Stimulated activated naive B cell treated with anti-CD40 and anti-IgM and Interleukin-4, amounts not matched to agents 10 μg/mL and 1 μg/mL and 100 μg/mL, for 72 hours (primary cell): ENCODE measurements at regions not wholly inside any gene's neighbourhood (a gene's known extent, or its start where the extent isn't known, plus 50 kb on each side); places are given as distances from the start of the nearest gene placed in this dataset.

Experiments
- ATAC-seq, 2 donors: fragments of 150-1000 bp; cut with Tn5 transposase; replicated peaks; 2 replicates each; pipeline ENCODE4 v1.10.0; 2021; ENCODE audit warnings: moderate library complexity in 1 of 2
- DNase-seq: peaks from one replicate; pipeline ENCODE4 v3.0.0; 2021
- H3K27ac Mint-ChIP-seq: one replicate; pipeline ENCODE4 v1.8.0; 2022; ENCODE audit warnings: mild to moderate bottlenecking, mixed read lengths
- H3K27me3 Mint-ChIP-seq, 2 donors: one replicate each; pipeline ENCODE4 v1.8.0; 2022; ENCODE audit warnings: mixed read lengths in 2 of 2
- H3K36me3 Mint-ChIP-seq, 2 donors: one replicate each; pipeline ENCODE4 v1.8.0; 2022; ENCODE audit warnings: mixed read lengths in 2 of 2, mild to moderate bottlenecking in 1 of 2
- H3K4me1 Mint-ChIP-seq, 2 donors: one replicate each; pipeline ENCODE4 v1.8.0; 2022; ENCODE audit warnings: mixed read lengths in 2 of 2, mild to moderate bottlenecking in 1 of 2
- H3K4me3 Mint-ChIP-seq, 2 donors: one replicate each; pipeline ENCODE4 v1.8.0; 2022; ENCODE audit warnings: mild to moderate bottlenecking in 2 of 2, mixed read lengths in 2 of 2, moderate library complexity in 1 of 2
- H3K9me3 Mint-ChIP-seq, 2 donors: one replicate each; pipeline ENCODE4 v1.8.0; 2022; ENCODE audit warnings: mixed read lengths in 2 of 2, mild to moderate bottlenecking in 1 of 2

DNA sequence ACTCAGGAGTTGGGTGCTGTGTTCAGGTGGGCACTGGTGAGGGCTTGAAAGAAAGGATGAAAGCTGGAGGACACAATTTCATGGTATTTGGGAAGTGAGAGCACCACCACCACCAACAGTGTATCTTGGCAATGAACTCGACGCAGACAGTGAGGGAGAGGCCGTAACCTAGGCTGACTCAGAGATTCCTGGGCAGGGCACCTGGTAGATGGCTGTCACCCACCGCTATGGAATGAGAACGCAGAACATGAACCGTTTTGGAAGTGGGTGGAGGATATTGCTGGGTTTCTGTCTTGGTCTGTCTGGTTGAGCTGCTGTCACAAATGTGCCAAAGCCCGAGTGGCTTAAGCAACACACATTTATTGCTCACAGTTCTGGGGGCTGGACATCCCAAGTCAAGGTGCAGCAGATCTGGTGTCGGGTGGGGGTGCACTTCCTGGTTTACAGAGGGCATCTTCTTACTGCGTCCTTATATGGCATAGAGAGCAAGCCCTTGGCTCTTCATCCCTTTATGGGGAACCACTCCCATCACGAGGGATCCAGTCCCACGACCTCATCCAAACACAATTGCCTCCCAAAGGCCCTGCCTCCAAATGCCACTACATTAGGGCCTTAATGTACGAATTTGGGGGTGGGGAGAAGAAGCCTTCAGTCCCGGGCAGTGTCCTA, 246.3 kb downstream of the SIPA1L2 start:
- H3K27me3 Mint-ChIP-seq: no peaks in the 10 kb centered on the region
- no peaks in the 10 kb centered on the region for H3K36me3 Mint-ChIP-seq
- peaks cover 0 to 2% of the 10 kb centered on the region in 2 donors for H3K9me3 Mint-ChIP-seq
- no peak overlapping the region for H3K4me3 Mint-ChIP-seq
- ATAC-seq: no peak
- no peak for DNase-seq
- no peak overlapping the region for H3K27ac Mint-ChIP-seq
- no peaks in the 10 kb centered on the region for H3K4me1 Mint-ChIP-seq

DNA sequence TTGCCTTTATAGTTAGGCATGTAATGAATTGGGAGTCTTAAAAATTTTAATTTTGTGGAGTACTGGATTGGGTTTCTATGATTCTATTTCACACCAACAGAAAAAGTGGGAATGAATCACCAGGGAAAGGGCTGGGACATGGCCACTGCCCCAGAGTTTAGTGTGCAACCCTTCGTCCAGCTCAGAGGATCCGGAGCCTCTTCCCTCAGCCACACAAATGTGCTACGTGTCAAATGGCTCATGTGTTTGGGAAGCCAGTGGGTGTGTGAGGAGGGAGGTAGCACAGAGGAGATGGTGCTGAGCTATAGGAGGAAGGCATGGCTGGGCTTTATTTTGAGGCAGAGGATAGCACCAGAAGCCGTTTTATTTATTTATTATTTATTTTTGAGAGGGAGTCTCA, 247.3 kb downstream of the SIPA1L2 start:
- no peaks in the 10 kb centered on the region for H3K36me3 Mint-ChIP-seq
- no peak overlapping the region for H3K4me3 Mint-ChIP-seq
- no peak overlapping the region for H3K27ac Mint-ChIP-seq
- H3K4me1 Mint-ChIP-seq: no peaks in the 10 kb centered on the region
- no peaks in the 10 kb centered on the region for H3K27me3 Mint-ChIP-seq
- DNase-seq (no peak), ATAC-seq (no peak)
- peaks cover 0 to 2% of the 10 kb centered on the region in 2 donors for H3K9me3 Mint-ChIP-seq

DNA sequence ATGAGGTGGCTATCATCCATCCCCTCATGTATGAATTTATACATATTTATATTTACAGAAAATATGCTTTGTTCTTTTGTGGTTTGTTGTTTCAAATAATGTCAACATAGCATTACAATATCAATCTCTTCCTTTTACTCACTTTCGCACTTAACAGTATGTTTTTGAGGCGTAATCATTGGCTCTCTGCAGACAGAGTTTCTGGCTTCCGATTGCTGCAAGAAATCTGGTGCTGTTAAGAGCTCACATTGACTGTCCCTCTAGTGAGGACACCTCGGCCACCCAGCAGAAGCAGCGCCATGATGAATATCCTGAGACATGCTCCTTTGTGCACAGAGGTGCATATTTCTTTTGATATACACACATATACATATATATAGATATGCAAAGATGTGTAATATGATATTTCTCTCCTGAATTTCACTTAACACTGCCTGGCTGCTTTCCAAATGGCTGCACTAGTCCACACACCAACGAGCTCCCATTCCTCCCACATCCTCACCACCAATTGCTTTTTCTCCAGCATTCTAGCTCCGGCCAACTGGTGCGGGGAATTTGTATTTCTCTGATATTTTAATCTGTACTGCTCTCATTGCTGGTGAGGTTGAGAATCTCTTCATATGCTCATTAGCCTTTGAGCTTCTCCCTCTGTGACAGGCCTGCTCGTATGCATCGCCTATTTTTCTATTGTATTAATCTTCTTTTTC, 248.4 kb downstream of the SIPA1L2 start:
- H3K27ac Mint-ChIP-seq: no peak overlapping the region
- peaks cover 0 to 6% of the 10 kb centered on the region in 2 donors for H3K27me3 Mint-ChIP-seq
- DNase-seq: no peak

DNA sequence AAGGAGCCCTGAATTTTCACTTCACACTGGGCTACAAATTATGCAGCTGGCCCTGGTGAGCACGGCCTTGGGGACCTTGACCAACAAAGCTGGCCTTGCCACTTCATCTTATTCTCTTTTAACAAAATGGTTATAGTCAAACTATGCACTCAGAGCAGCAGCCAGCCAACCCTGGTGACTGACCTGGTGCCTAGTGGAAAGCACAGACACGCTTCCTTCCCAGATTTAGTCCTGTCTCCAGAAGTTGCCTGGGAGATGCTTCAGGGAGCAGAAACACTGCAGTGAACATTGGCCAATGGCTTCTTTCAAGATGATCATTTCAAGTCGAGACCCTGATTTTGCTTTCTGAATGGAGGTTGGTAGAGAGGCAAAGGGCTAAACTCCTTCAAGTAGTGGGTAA, 249.3 kb downstream of the SIPA1L2 start:
- Mint-ChIP-seq H3K4me1 (no peaks in the 10 kb centered on the region), H3K9me3 (peaks cover 0 to 2% of the 10 kb centered on the region in 2 donors), H3K27ac (no peak overlapping the region), H3K27me3 (peaks cover 0 to 6% of the 10 kb centered on the region in 2 donors), H3K4me3 (no peak overlapping the region), H3K36me3 (no peaks in the 10 kb centered on the region)
- ATAC-seq (no peak), DNase-seq (no peak)

More for the DNA sequence above, 248.4 kb downstream of the SIPA1L2 start:
- Mint-ChIP-seq H3K9me3 (peaks cover 0 to 2% of the 10 kb centered on the region in 2 donors), H3K4me1 (no peaks in the 10 kb centered on the region), H3K36me3 (no peaks in the 10 kb centered on the region), H3K4me3 (no peak overlapping the region)
- no peak for ATAC-seq

DNA sequence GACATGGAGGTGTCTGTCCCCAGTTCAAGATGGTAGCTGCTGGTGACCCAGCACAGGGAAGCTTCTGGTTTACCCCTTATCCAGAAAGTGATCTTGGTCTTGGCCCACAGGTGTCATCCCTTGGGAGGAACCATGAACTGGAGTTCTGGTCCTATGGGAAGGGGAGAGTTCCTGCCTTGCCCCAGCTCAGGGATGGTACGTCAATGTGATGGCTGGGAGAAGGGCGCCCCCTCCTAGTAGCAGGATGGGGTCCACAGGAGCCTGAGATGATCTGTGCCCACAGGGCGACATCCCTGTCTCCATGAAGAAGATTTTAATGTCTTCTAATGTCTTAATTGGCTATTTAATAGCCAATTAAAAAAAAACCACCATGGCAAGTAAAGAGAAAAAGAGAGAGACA, 249.8 kb downstream of the SIPA1L2 start:
- Mint-ChIP-seq H3K36me3 (no peaks in the 10 kb centered on the region), H3K27me3 (peaks cover 0 to 6% of the 10 kb centered on the region in 2 donors), H3K27ac (no peak overlapping the region), H3K4me3 (no peak overlapping the region), H3K9me3 (peaks cover 0 to 2% of the 10 kb centered on the region in 2 donors), H3K4me1 (no peaks in the 10 kb centered on the region)
- DNase-seq (no peak), ATAC-seq (no peak)

DNA sequence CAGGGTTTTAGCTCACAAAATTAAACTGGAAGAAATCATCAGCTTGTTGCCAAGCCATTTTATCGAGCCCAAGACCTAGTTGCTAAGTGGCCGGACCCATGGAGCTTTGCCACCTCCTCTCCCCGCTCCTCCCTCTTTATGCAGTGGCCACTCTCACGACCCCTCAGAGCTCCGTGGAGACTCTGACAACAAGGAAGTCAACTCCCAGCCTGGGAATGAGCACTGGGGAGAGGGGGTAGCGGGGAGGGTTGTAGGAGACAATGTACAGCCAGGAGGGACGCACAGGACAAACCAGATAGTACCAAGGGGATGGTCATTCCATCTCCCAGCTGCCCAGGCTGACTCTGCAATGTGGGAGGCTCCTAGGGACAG, 250.9 kb downstream of the SIPA1L2 start:
- no peaks in the 10 kb centered on the region for H3K4me1 Mint-ChIP-seq
- ATAC-seq (no peak), DNase-seq (no peak)
- H3K36me3 Mint-ChIP-seq: no peaks in the 10 kb centered on the region
- H3K27ac Mint-ChIP-seq: no peak overlapping the region
- peaks cover 0 to 6% of the 10 kb centered on the region in 2 donors for H3K27me3 Mint-ChIP-seq
- H3K4me3 Mint-ChIP-seq: no peak overlapping the region
- H3K9me3 Mint-ChIP-seq: peaks cover 0 to 2% of the 10 kb centered on the region in 2 donors

DNA sequence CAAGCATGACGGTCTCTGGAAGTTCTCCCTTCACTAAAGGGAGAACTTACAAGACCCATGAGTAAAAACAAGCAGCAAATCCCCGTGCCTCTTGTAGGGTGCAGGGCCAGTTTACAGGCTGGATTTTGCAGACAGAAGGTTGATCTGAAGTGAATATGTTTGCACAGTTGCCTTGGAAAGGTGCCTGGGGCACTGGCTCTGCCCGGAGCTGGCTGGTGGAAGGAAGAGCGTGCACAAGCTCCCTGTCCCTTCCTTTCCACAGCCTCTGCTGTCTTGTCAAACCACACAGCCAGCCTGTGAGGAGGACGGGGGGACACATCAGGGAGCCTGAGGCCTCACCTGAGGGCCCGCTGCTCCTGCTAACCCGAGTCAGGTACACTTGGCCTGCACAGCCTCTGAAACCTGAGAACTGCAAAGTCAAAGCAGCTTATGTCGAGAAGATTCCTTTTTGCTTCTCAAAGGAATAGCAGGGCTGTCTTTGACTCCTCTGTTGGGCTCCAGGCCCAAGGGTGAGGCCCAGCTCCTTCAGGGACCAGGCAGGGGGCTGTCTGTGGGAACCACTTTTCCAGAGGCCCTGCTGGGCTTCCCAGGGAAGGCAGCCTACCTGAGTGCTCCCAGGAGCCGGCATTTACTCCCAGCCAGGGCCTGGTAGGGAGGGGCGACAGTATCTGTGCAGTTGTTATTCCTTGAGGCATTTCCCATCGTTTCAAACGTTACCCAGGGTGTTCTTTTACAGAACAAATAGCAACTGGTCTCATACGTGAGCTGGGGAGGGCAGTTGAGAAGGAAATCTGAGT, 251.5 kb downstream of the SIPA1L2 start:
- H3K27me3 Mint-ChIP-seq: peaks cover 0 to 6% of the 10 kb centered on the region in 2 donors
- DNase-seq (no peak), ATAC-seq (no peak)
- no peaks in the 10 kb centered on the region for H3K36me3 Mint-ChIP-seq
- H3K4me3 Mint-ChIP-seq: no peak overlapping the region
- H3K27ac Mint-ChIP-seq: no peak overlapping the region
- peaks cover 0 to 2% of the 10 kb centered on the region in 2 donors for H3K9me3 Mint-ChIP-seq
- no peaks in the 10 kb centered on the region for H3K4me1 Mint-ChIP-seq

DNA sequence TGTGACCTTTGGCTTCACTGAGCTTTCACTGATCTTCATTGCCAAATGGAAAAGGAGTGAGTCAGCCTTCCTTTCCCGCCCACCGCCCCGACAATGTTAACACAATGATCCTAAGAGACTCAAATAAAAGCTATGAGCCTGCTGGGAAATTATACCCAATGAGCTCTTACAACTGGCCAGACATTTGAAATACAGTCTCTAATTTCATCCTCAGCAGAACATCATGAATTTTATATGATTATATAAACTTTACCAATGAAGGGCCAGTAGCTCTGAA, 252.5 kb downstream of the SIPA1L2 start:
- Mint-ChIP-seq H3K27me3 (peaks cover 0 to 6% of the 10 kb centered on the region in 2 donors), H3K4me1 (no peaks in the 10 kb centered on the region), H3K27ac (no peak overlapping the region), H3K36me3 (no peaks in the 10 kb centered on the region), H3K9me3 (peaks cover 0 to 2% of the 10 kb centered on the region in 2 donors), H3K4me3 (no peak overlapping the region)
- DNase-seq: no peak
- no peak for ATAC-seq

DNA sequence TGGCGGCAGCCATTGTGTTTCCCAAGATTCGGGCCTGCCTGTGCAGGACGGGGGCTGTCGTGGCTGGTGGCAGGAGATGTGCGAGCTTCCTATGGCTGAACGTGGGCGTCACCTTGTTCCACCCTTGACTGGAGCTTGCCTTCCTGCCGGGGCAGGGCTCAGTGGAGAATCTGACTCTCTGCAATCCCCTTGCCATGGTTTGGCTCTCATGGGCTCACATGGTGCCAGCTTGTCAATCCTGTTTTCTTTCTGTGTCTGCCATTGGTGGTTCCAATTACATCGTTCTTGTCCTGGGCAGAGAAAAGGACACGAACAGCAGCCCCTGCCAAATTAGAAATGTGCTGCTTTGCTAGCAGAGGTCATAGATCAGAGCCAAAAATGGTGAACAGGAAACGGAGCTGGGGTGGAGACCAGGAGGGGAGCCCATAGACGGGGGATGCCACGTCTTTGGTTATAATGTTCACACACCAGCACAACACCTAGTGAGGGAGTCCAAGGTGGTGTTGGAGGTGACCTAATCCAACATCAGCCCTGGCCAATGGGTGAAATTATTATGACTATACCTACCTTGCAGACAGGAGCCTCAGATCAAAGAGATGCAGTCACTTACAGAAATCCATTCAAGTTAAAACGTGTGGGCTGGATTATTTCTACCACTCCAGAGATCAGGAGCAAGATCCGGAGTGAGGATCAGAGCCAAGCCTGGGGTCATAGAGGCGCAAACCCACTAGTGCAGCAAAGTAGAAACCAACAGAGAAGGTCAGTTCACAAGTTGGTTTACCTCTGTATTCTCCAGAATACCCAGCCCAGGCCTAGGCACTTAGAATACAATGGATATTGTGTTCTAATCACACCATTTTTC, 253.1 kb downstream of the SIPA1L2 start:
- DNase-seq (no peak), ATAC-seq (no peak)
- Mint-ChIP-seq H3K27me3 (peaks cover 0 to 6% of the 10 kb centered on the region in 2 donors), H3K9me3 (peaks cover 0 to 2% of the 10 kb centered on the region in 2 donors), H3K27ac (no peak overlapping the region), H3K36me3 (no peaks in the 10 kb centered on the region), H3K4me1 (no peaks in the 10 kb centered on the region), H3K4me3 (no peak overlapping the region)

DNA sequence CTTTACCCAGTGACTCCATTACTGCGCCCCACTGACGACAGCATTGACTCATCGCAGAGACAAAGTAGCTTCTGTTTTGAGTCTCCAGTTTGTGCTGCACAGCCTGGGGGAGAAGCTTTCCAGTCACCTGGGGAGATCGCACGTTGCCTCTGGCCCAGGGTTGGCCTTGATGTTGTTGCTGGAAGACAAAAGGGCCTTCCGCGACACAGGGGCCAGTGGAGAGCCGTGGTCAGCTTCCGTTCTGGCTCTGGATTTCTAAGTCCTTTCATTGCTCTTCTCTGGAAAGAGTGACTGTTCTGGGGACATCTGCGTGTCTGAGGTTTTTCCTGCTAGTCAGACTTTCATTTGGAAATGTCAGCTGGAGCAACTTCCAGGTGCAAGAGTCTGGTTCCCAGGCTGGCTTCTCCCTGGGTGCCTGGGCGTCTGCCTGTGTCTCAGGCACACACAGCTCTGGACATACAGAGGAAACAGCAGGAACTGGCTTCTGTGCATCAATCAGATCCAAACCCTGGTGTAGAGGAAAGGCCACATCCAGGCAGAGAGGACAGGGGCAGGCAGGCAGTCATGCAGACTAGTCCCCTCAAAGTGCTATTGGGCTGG, 257.0 kb downstream of the SIPA1L2 start:
- H3K27me3 Mint-ChIP-seq: peaks cover 0 to 6% of the 10 kb centered on the region in 2 donors

DNA sequence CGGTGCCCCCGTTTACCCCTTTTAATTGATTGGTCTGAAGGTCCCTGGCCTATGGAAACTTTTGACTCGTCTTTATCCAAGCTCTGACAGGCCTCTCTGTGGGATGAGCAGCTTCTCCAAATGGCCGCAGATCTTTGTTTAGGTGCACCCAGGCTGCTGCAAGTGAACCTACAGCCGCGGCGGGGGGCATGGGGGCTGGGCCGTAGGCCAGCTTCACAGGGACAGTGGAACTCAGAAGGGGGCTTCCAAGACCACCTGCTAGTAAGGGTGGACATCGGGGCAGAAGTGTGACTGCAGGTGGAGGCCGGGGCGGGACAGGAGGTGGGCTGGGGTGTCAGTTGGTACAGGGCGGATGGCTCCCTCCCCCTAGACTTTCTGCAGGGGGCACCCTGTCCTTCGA, 257.5 kb downstream of the SIPA1L2 start:
- ATAC-seq (no peak), DNase-seq (no peak)
- Mint-ChIP-seq H3K27ac (no peak overlapping the region), H3K36me3 (no peaks in the 10 kb centered on the region), H3K4me1 (no peaks in the 10 kb centered on the region), H3K4me3 (no peak overlapping the region), H3K9me3 (no peaks in the 10 kb centered on the region), H3K27me3 (peaks cover 0 to 6% of the 10 kb centered on the region in 2 donors)

More for the DNA sequence above, 257.0 kb downstream of the SIPA1L2 start:
- Mint-ChIP-seq H3K4me1 (no peaks in the 10 kb centered on the region), H3K36me3 (no peaks in the 10 kb centered on the region), H3K4me3 (no peak overlapping the region), H3K9me3 (no peaks in the 10 kb centered on the region), H3K27ac (no peak overlapping the region)
- DNase-seq: no peak
- ATAC-seq: no peak

DNA sequence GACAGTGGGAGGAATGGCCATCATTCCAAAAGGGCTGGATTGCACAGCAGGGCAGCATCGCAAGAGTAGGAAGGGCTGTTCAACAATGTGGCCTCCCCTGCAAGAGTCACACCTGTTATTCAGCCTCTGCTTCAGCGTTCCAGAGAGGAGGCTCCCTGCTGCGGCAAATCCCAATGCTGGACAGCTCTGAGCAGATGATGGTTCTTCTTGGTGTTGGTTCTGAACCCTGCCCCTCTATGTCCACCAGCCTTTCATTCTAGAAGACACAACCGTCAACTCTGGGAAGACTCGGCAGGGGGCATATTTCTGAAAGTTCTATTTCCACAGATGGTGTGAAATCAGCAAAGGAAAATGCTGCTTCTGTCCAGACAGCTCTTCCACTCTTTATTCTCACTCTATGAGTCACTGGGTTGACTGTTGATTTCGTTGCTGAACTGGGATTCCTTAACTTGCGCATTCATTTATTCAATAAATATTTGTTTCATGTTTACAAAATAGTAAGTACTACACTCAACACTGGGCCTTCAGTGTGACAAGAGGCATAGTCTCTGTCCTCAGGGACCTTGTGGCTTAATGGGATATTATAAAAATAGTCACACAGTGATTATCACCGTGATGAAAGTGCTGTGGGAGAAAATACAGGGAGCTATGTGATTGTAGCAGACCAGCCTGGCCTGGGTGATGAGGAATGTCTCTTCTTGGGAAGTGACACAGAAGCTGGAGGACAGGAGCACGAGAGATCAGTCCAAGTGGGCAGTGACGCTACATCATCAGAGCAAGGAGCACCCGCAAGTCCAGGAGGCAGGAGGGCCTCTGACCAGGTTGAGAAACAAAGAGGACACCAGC, 260.3 kb downstream of the SIPA1L2 start:
- Mint-ChIP-seq H3K27me3 (no peaks in the 10 kb centered on the region), H3K4me3 (no peak overlapping the region), H3K9me3 (no peaks in the 10 kb centered on the region), H3K36me3 (no peaks in the 10 kb centered on the region), H3K4me1 (no peaks in the 10 kb centered on the region), H3K27ac (no peak overlapping the region)
- DNase-seq: no peak
- no peak for ATAC-seq

DNA sequence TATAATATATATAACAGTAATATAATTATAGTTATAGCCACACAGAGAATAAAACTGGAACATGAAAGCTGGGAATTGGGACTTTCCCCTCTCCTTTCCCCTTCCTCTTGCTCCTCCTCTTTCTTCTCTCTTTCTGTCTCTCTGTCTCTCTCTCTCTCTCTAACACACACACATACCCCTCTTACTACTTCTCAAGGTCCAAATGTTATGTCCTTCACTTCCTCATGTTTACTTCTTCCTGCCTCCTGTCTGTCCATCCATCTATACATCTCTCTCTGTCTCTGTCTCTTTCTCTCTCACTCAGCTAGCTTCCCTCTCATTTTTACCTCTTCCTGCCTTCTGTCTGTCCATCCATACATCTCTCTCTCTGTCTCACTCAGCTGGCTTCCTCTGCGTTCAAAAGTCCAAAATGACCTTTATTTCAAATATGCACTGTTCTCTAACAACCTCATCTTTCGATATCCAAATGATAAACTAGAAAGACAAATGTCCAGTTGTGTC, 261.1 kb downstream of the SIPA1L2 start:
- Mint-ChIP-seq H3K27me3 (no peaks in the 10 kb centered on the region), H3K9me3 (no peaks in the 10 kb centered on the region)
- ATAC-seq: no peak

More for the DNA sequence above, 261.1 kb downstream of the SIPA1L2 start:
- Mint-ChIP-seq H3K4me1 (no peaks in the 10 kb centered on the region), H3K36me3 (no peaks in the 10 kb centered on the region), H3K27ac (no peak overlapping the region), H3K4me3 (no peak overlapping the region)
- DNase-seq: no peak
